ENCODE measurements at regions not wholly inside any gene's neighbourhood (a gene's known extent, or its start where the extent isn't known, plus 50 kb on each side); places are given as distances from the start of the nearest gene placed in this dataset.

DNA sequence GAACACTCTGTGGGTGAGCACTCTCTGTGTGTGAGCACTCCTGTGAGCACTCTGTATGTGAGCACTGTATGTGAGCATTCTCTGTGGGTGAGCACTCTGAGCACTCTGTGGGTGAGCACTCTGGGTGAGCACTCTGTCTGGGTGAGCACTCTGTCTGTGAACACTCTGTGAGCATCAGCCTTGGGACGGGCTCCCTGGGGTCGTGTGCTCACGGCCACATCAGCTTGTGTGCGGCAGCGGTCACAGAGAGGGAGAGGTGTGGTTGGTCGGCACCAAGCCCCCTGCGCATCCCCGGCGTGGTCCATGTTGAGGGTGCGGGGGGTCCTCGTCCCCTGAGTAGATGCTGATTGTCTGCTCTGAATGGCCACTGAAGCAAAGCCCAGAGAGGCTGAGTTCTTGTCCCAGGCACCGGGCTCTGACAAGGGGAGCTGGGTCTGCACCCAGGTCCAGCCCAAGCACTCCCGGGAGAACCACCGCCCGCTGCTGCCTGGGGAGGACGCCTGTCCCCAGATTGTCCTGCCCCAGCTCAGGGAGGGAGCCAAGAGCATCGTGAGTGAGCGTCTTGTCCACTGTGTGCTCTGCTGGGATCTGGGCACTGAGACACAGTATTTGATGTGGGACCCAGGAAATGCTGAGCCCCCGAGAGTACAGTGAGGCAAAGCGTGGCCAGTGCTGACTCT is 143.7 kb downstream of the DNAJB6 start:
- TF ChIP-seq, protein P1, sequence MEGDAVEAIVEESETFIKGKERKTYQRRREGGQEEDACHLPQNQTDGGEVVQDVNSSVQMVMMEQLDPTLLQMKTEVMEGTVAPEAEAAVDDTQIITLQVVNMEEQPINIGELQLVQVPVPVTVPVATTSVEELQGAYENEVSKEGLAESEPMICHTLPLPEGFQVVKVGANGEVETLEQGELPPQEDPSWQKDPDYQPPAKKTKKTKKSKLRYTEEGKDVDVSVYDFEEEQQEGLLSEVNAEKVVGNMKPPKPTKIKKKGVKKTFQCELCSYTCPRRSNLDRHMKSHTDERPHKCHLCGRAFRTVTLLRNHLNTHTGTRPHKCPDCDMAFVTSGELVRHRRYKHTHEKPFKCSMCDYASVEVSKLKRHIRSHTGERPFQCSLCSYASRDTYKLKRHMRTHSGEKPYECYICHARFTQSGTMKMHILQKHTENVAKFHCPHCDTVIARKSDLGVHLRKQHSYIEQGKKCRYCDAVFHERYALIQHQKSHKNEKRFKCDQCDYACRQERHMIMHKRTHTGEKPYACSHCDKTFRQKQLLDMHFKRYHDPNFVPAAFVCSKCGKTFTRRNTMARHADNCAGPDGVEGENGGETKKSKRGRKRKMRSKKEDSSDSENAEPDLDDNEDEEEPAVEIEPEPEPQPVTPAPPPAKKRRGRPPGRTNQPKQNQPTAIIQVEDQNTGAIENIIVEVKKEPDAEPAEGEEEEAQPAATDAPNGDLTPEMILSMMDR (IDR thresholded peaks at IDR 0.05) = no peak
- no peak for TF ChIP-seq POLR2AphosphoS5 (IDR thresholded peaks at IDR 0.05; ENCODE audit: low read depth, low read length)
- TF ChIP-seq, protein P2, sequence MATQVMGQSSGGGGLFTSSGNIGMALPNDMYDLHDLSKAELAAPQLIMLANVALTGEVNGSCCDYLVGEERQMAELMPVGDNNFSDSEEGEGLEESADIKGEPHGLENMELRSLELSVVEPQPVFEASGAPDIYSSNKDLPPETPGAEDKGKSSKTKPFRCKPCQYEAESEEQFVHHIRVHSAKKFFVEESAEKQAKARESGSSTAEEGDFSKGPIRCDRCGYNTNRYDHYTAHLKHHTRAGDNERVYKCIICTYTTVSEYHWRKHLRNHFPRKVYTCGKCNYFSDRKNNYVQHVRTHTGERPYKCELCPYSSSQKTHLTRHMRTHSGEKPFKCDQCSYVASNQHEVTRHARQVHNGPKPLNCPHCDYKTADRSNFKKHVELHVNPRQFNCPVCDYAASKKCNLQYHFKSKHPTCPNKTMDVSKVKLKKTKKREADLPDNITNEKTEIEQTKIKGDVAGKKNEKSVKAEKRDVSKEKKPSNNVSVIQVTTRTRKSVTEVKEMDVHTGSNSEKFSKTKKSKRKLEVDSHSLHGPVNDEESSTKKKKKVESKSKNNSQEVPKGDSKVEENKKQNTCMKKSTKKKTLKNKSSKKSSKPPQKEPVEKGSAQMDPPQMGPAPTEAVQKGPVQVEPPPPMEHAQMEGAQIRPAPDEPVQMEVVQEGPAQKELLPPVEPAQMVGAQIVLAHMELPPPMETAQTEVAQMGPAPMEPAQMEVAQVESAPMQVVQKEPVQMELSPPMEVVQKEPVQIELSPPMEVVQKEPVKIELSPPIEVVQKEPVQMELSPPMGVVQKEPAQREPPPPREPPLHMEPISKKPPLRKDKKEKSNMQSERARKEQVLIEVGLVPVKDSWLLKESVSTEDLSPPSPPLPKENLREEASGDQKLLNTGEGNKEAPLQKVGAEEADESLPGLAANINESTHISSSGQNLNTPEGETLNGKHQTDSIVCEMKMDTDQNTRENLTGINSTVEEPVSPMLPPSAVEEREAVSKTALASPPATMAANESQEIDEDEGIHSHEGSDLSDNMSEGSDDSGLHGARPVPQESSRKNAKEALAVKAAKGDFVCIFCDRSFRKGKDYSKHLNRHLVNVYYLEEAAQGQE (IDR thresholded peaks at IDR 0.05; ENCODE audit: insufficient read depth in 1 of 2, low read depth in 2 of 2, low read length in 1 of 2) = no peak
- no peak for TF ChIP-seq SIN3A (IDR thresholded peaks at IDR 0.05; ENCODE audit: borderline replicate concordance, insufficient read depth, low read depth, low read length)
- no peak for TF ChIP-seq TCF7L2 (IDR thresholded peaks at IDR 0.05; ENCODE audit: low read depth, low read length)

All from Panc1 (cell line).